Stimulated activated CD4-positive, alpha-beta T cell treated with anti-CD3 and anti-CD28 coated beads, Interleukin-4, amount 100 ng/mL, for 4 hours (primary cell): ENCODE measurements at regions not wholly inside any gene's neighbourhood (a gene's known extent, or its start where the extent isn't known, plus 50 kb on each side); places are given as distances from the start of the nearest gene placed in this dataset.
"Not testable (repeated sequence)": the region's sequence is repeated elsewhere in the genome, so short reads cannot be mapped to it uniquely, and the experiment has no call there.

Source experiments
- DNase-seq, 2 experiments: peaks; one replicate each; pipeline ENCODE4 v3.0.0-alpha.2; 2020

GRCh38 chr22:22051032-22051431 is 68.4 kb upstream of the TOP3B start:
- DNase-seq = not testable (repeated sequence)

GRCh38 chr22:22050141-22050775 is 67.7 kb upstream of the TOP3B start:
- no peak for DNase-seq

GRCh38 chr22:22049684-22050083 is 67.1 kb upstream of the TOP3B start:
- DNase-seq = no peak

- no peak for DNase-seq
These were observed 66.5 kb upstream of the TOP3B start for GRCh38 chr22:22048981-22049531.

GRCh38 chr22:22048318-22048942 is 65.8 kb upstream of the TOP3B start:
- no peak for DNase-seq

GRCh38 chr22:22047776-22048175 is 65.2 kb upstream of the TOP3B start:
- DNase-seq = no peak

- DNase-seq = no peak
These were observed 64.7 kb upstream of the TOP3B start for GRCh38 chr22:22047266-22047665.

- DNase-seq = no peak
These were observed 63.8 kb upstream of the TOP3B start for GRCh38 chr22:22046370-22046769.

- no peak for DNase-seq
These were observed 63.2 kb upstream of the TOP3B start for GRCh38 chr22:22045571-22046335.

- DNase-seq = no peak
These were observed 61.6 kb upstream of the TOP3B start for GRCh38 chr22:22044153-22044552.

- no peak for DNase-seq
These were observed 60.9 kb upstream of the TOP3B start for GRCh38 chr22:22043296-22044078.

- DNase-seq = no peak
These were observed 60.2 kb upstream of the TOP3B start for GRCh38 chr22:22042599-22043295.

GRCh38 chr22:22042009-22042408 is 59.4 kb upstream of the TOP3B start:
- DNase-seq = no peak

GRCh38 chr22:22040908-22041307 is 58.3 kb upstream of the TOP3B start:
- no peak for DNase-seq

- DNase-seq = no peak
These were observed 57.9 kb upstream of the TOP3B start for GRCh38 chr22:22040472-22040871.

GRCh38 chr22:22039286-22040074 is 56.9 kb upstream of the TOP3B start:
- no peak for DNase-seq

GRCh38 chr22:22038178-22038880 is 55.7 kb upstream of the TOP3B start:
- DNase-seq = no peak

- DNase-seq = no peak
These were observed 55.2 kb upstream of the TOP3B start for GRCh38 chr22:22037740-22038139.

- no peak for DNase-seq
These were observed 54.6 kb upstream of the TOP3B start for GRCh38 chr22:22037229-22037628.

GRCh38 chr22:22036588-22036987 is 54.0 kb upstream of the TOP3B start:
- no peak for DNase-seq

GRCh38 chr22:22035771-22036314 is 53.3 kb upstream of the TOP3B start:
- DNase-seq = no peak
